ENCODE measurements at regions not wholly inside any gene's neighbourhood (a gene's known extent, or its start where the extent isn't known, plus 50 kb on each side); places are given as distances from the start of the nearest gene placed in this dataset.
"Not testable (repeated sequence)": the region's sequence is repeated elsewhere in the genome, so short reads cannot be mapped to it uniquely, and the experiment has no call there.

DNA sequence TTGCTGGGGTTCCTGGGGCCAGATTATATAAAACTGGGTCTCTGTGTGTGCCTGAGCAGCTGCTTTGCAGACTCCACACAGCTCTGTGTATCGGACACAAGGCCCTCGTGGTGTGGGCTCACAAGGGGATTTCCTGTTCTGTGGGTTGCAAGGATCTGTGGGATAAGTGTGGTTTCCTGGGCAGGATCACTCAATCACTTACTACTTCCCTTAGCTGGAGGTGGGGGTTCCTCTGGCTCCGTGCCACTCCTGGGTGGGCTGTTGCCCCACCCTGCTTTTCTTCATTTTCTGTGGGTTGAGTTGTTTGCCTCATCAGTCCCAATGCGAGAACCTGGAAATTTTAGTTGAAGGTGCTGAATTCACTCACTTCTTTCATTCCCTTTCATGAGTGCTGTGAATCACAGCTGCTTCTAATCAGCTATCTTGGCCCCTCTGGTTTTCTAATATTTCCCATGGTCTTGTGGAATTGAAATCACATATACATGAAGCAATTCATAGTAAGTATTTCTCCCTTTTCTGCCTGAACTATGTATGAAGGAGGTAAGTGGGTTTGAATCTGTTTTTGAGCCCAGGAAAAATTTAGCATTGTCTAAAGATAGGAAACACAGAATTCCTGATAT lies 196.3 kb downstream of the DCDC2C start:
- TF ChIP-seq, protein P1, sequence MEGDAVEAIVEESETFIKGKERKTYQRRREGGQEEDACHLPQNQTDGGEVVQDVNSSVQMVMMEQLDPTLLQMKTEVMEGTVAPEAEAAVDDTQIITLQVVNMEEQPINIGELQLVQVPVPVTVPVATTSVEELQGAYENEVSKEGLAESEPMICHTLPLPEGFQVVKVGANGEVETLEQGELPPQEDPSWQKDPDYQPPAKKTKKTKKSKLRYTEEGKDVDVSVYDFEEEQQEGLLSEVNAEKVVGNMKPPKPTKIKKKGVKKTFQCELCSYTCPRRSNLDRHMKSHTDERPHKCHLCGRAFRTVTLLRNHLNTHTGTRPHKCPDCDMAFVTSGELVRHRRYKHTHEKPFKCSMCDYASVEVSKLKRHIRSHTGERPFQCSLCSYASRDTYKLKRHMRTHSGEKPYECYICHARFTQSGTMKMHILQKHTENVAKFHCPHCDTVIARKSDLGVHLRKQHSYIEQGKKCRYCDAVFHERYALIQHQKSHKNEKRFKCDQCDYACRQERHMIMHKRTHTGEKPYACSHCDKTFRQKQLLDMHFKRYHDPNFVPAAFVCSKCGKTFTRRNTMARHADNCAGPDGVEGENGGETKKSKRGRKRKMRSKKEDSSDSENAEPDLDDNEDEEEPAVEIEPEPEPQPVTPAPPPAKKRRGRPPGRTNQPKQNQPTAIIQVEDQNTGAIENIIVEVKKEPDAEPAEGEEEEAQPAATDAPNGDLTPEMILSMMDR (IDR thresholded peaks at IDR 0.05; ENCODE audit: borderline replicate concordance, control extremely low read depth, extremely low read depth, insufficient read depth, missing control alignments): no peak
- in situ Hi-C loops (cut with MboI; ENCODE audit: low sequenced_read_pairs, unreplicated experiment): no loop called here
- DNase-seq (ENCODE audit: low spot score): no peak

DNA sequence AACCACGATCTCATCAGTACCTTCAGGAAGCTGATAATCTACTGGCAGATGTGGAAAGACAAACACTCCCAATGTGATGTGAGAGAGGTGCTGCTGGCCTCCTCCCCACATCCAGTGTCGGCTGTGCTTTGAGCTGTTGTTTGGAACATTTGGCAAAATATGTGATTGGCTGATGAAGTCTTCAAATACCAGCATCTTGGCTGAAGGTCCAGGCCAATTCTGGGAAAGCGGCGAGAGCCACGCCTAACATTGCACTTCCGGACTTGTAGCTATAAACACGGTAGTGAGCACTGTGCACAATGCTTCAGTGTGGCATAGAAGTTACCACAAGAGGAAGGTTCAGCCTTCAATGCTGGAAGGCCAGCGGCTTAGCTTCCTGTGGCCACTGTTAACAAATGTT lies 198.8 kb downstream of the DCDC2C start:
- in situ Hi-C loops (cut with MboI; ENCODE audit: low sequenced_read_pairs, unreplicated experiment): no loop called here
- TF ChIP-seq, protein P1 (IDR thresholded peaks at IDR 0.05; ENCODE audit: borderline replicate concordance, control extremely low read depth, extremely low read depth, insufficient read depth, missing control alignments): no peak
- DNase-seq (ENCODE audit: low spot score): no peak

DNA sequence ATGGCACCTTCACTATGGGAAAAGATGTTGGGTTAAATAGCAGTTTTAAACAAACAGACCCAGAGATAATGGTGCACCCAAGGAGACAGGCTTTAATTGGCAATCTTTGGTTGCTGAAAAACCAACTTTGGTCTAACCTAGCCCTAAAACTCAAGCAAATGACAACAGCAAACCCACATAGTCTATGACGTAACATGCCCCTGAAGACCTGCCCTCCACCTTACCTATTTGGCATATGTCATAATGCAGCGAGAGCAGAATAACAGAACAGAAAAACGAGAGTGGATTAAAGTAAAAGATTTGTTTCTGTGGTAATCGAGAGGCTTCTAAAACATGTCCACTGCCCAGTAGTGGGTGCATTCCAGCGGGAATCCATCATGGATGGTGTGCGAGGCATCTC lies 200.7 kb downstream of the DCDC2C start:
- in situ Hi-C loops (cut with MboI; ENCODE audit: low sequenced_read_pairs, unreplicated experiment): no loop called here
- TF ChIP-seq, protein P1 (IDR thresholded peaks at IDR 0.05; ENCODE audit: borderline replicate concordance, control extremely low read depth, extremely low read depth, insufficient read depth, missing control alignments): no peak
- no peak for DNase-seq (ENCODE audit: low spot score)

DNA sequence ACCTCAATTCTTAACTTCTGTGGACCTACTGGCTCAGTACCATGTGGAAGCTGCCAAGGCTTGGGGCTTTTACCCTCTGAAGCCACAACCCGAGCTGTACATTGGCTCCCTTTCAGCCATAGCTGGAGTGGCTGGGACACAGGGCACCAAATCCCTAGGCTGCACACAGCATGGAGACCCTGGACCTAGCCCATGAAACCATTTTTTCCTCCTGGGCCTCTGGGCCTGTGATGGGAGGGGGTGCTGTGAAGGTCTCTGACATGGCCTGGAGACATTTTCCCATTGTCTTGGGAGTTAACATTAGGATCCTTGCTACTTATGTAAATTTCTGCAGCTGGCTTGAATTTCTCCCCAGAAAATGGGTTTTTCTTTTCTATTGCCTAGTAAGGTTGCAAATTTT lies 205.1 kb downstream of the DCDC2C start:
- DNase-seq (ENCODE audit: low spot score); in situ Hi-C loops (cut with MboI; ENCODE audit: low sequenced_read_pairs, unreplicated experiment): not testable (repeated sequence)

DNA sequence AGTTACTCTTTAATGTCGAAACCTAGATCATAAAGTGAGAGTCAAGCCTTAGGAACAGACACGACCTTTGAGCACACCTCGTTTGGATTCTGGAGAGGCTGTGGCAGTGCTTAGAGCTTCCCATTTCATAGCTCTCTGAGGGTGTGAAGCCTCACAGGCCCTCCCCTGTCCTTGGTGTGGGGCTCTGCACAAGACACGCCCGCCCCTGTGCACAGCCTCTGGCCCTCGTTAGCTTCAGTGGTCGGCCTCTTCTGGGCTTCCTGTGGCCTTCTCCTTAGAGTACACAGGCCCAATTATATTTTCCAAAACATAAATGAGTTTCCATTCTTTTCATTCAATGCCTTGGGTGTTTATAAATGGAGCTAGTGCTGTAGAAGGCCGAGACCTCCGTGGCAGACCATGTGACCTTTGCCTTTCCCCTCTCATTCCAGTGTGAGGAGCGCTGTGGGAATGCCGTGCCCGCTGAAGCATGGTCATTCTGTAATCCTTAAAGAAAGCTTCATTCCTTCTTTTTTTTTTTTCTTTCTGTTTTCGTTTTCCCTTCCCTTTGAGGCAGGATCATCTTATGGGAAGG lies 208.6 kb downstream of the DCDC2C start:
- no peak for DNase-seq (ENCODE audit: low spot score)
- in situ Hi-C loops (cut with MboI; ENCODE audit: low sequenced_read_pairs, unreplicated experiment): no loop called here
- TF ChIP-seq, protein P1 (IDR thresholded peaks at IDR 0.05; ENCODE audit: borderline replicate concordance, control extremely low read depth, extremely low read depth, insufficient read depth, missing control alignments): no peak

DNA sequence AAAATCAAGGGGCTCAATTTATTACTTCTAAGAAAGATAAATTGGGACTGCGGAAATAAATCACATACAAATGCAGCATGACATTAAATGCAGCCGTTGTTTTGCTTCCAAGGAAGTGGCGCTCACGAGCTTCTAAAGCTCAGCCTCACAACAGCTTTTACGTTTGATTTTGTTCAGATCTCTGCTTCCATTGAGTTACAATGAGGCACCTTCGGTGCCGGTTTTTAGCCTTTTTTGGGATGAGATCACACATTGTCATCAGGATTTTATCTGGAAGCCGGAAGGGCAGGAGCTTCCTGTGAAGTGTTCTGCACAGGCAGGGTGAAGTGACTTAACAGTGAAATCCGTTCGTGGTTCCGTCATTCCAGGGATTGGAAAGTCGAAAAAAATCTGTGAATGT lies 209.8 kb downstream of the DCDC2C start:
- TF ChIP-seq, protein P1 (IDR thresholded peaks at IDR 0.05; ENCODE audit: borderline replicate concordance, control extremely low read depth, extremely low read depth, insufficient read depth, missing control alignments): no peak
- DNase-seq (ENCODE audit: low spot score): no peak
- in situ Hi-C loops (cut with MboI; ENCODE audit: low sequenced_read_pairs, unreplicated experiment): no loop called here

DNA sequence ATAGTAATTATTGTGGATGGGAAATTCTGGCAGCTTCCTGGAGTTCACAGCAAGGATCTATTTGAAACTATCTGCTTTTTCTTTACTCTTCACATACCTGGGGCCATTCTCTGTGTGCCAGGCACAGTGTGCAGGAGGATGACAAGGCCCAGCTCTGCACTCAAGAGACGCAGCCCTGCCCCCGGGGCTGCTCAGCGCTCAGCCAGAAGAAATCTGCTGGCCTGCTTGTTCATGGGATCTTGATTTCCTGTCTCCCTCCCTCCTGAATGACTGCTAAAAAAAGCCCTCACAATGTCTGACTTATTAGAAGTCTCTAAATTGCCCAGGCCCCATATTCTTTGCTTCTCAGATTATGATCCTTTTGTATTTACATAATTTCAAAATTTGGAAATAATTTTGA lies 210.9 kb downstream of the DCDC2C start:
- in situ Hi-C loops (cut with MboI; ENCODE audit: low sequenced_read_pairs, unreplicated experiment): no loop called here
- DNase-seq (ENCODE audit: low spot score): no peak
- TF ChIP-seq, protein P1 (IDR thresholded peaks at IDR 0.05; ENCODE audit: borderline replicate concordance, control extremely low read depth, extremely low read depth, insufficient read depth, missing control alignments): no peak
